ENCODE measurements at regions not wholly inside any gene's neighbourhood (a gene's known extent, or its start where the extent isn't known, plus 50 kb on each side); places are given as distances from the start of the nearest gene placed in this dataset.

DNA sequence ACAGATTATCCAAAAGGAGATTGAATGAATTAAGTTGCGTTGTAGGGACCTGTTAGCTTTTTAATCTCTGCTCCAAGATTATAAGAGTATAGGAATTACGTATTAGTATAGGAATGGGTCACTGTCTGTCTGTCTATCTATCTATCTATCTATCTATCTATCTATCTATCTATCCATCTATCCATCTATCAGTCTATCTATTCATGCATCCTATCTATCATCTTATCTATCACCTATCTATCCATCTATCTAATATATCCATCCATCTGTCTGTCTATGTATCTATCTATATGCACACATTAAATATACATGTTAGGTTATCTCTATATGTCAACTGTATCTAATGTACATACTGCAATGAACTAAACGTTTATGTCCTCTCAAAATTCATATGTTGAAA is 255.8 kb downstream of the LPIN1 start:
- TF ChIP-seq, protein P1, sequence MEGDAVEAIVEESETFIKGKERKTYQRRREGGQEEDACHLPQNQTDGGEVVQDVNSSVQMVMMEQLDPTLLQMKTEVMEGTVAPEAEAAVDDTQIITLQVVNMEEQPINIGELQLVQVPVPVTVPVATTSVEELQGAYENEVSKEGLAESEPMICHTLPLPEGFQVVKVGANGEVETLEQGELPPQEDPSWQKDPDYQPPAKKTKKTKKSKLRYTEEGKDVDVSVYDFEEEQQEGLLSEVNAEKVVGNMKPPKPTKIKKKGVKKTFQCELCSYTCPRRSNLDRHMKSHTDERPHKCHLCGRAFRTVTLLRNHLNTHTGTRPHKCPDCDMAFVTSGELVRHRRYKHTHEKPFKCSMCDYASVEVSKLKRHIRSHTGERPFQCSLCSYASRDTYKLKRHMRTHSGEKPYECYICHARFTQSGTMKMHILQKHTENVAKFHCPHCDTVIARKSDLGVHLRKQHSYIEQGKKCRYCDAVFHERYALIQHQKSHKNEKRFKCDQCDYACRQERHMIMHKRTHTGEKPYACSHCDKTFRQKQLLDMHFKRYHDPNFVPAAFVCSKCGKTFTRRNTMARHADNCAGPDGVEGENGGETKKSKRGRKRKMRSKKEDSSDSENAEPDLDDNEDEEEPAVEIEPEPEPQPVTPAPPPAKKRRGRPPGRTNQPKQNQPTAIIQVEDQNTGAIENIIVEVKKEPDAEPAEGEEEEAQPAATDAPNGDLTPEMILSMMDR (IDR thresholded peaks at IDR 0.05) = no peak
- TF ChIP-seq POLR2A (IDR thresholded peaks at IDR 0.05) = no peak

Measured in right lobe of liver (tissue), 4 donors.